Stimulated activated CD4-positive, alpha-beta T cell treated with anti-CD3 and anti-CD28 coated beads, TNF-alpha, amount 100 ng/mL, for 24 hours (primary cell): ENCODE measurements at regions not wholly inside any gene's neighbourhood (a gene's known extent, or its start where the extent isn't known, plus 50 kb on each side); places are given as distances from the start of the nearest gene placed in this dataset.

Experiments used
- DNase-seq, 3 experiments: peaks; one replicate each; pipeline ENCODE4 v3.0.0-alpha.2; 2020; ENCODE audit warnings: low read depth in 3 of 3

- no peak for DNase-seq
Measured at GRCh38 chr4:1530356-1530755, 124.1 kb upstream of the NKX1-1 start.

GRCh38 chr4:1524761-1525160 lies 118.5 kb upstream of the NKX1-1 start:
- DNase-seq: no peak

- DNase-seq: no peak
Measured at GRCh38 chr4:1523907-1524636, 117.8 kb upstream of the NKX1-1 start.

GRCh38 chr4:1523506-1523905 lies 117.3 kb upstream of the NKX1-1 start:
- no peak for DNase-seq

- no peak for DNase-seq
Measured at GRCh38 chr4:1523033-1523432, 116.8 kb upstream of the NKX1-1 start.

GRCh38 chr4:1522606-1523005 lies 116.4 kb upstream of the NKX1-1 start:
- DNase-seq: no peak

GRCh38 chr4:1521821-1522361 lies 115.6 kb upstream of the NKX1-1 start:
- no peak for DNase-seq

GRCh38 chr4:1520795-1521576 lies 114.7 kb upstream of the NKX1-1 start:
- peak in 1 of 3 experiments; percentile 16 for DNase-seq

GRCh38 chr4:1519787-1520661 lies 113.8 kb upstream of the NKX1-1 start:
- no peak for DNase-seq

GRCh38 chr4:1518997-1519700 lies 112.9 kb upstream of the NKX1-1 start:
- DNase-seq: no peak

- no peak for DNase-seq
Measured at GRCh38 chr4:1517592-1518411, 111.6 kb upstream of the NKX1-1 start.

- DNase-seq: no peak
Measured at GRCh38 chr4:1516881-1517480, 110.7 kb upstream of the NKX1-1 start.

GRCh38 chr4:1516261-1516660 lies 110.0 kb upstream of the NKX1-1 start:
- DNase-seq: no peak

GRCh38 chr4:1515763-1516162 lies 109.5 kb upstream of the NKX1-1 start:
- DNase-seq: no peak

- no peak for DNase-seq
Measured at GRCh38 chr4:1515156-1515555, 108.9 kb upstream of the NKX1-1 start.

GRCh38 chr4:1514612-1515011 lies 108.4 kb upstream of the NKX1-1 start:
- no peak for DNase-seq

GRCh38 chr4:1513936-1514483 lies 107.8 kb upstream of the NKX1-1 start:
- no peak for DNase-seq

GRCh38 chr4:1512738-1513660 lies 106.8 kb upstream of the NKX1-1 start:
- peak; percentile 17 to 56 (median 41) for DNase-seq
